ENCODE measurements at regions not wholly inside any gene's neighbourhood (a gene's known extent, or its start where the extent isn't known, plus 50 kb on each side); places are given as distances from the start of the nearest gene placed in this dataset.

- Histone ChIP-seq H3K4me1 (ENCODE audit: control insufficient read depth in 2 of 2, insufficient read depth in 2 of 2, low read length in 2 of 2) (no peaks in the 10 kb centered on the region), H3K27me3 (ENCODE audit: control insufficient read depth in 2 of 2, insufficient read depth in 2 of 2, low read length in 2 of 2) (no peaks in the 10 kb centered on the region), H3K36me3 (ENCODE audit: control insufficient read depth in 2 of 2, insufficient read depth in 2 of 2, low read length in 2 of 2) (no peaks in the 10 kb centered on the region), H3K27ac (ENCODE audit: low read depth in 2 of 2, low read length in 2 of 2) (no peak overlapping the region), H3K9me3 (ENCODE audit: control insufficient read depth in 2 of 2, low read length in 2 of 2) (no peaks in the 10 kb centered on the region), H3K9ac (ENCODE audit: low read depth in 1 of 2, low read length in 2 of 2) (no peak overlapping the region), H3K4me3 (ENCODE audit: low read length in 2 of 2) (no peak overlapping the region)
Observed at GRCh38 chr12:84696281-84696680, 216.3 kb downstream of the SLC6A15 start.

GRCh38 chr12:84694116-84694515 lies 218.5 kb downstream of the SLC6A15 start:
- no peak overlapping the region for H3K4me3 ChIP-seq (ENCODE audit: low read length in 2 of 2)
- no peak overlapping the region for H3K27ac ChIP-seq (ENCODE audit: low read depth in 2 of 2, low read length in 2 of 2)
- no peaks in the 10 kb centered on the region for H3K9me3 ChIP-seq (ENCODE audit: control insufficient read depth in 2 of 2, low read length in 2 of 2)
- H3K4me1 ChIP-seq (ENCODE audit: control insufficient read depth in 2 of 2, insufficient read depth in 2 of 2, low read length in 2 of 2), result no peaks in the 10 kb centered on the region
- no peak overlapping the region for H3K9ac ChIP-seq (ENCODE audit: low read depth in 1 of 2, low read length in 2 of 2)
- no peaks in the 10 kb centered on the region for H3K36me3 ChIP-seq (ENCODE audit: control insufficient read depth in 2 of 2, insufficient read depth in 2 of 2, low read length in 2 of 2)
- no peaks in the 10 kb centered on the region for H3K27me3 ChIP-seq (ENCODE audit: control insufficient read depth in 2 of 2, insufficient read depth in 2 of 2, low read length in 2 of 2)

GRCh38 chr12:84692071-84692470 lies 220.5 kb downstream of the SLC6A15 start:
- Histone ChIP-seq H3K4me1 (ENCODE audit: control insufficient read depth in 2 of 2, insufficient read depth in 2 of 2, low read length in 2 of 2) (no peaks in the 10 kb centered on the region), H3K27ac (ENCODE audit: low read depth in 2 of 2, low read length in 2 of 2) (no peak overlapping the region), H3K27me3 (ENCODE audit: control insufficient read depth in 2 of 2, insufficient read depth in 2 of 2, low read length in 2 of 2) (no peaks in the 10 kb centered on the region), H3K9me3 (ENCODE audit: control insufficient read depth in 2 of 2, low read length in 2 of 2) (no peaks in the 10 kb centered on the region), H3K36me3 (ENCODE audit: control insufficient read depth in 2 of 2, insufficient read depth in 2 of 2, low read length in 2 of 2) (no peaks in the 10 kb centered on the region), H3K4me3 (ENCODE audit: low read length in 2 of 2) (no peak overlapping the region), H3K9ac (ENCODE audit: low read depth in 1 of 2, low read length in 2 of 2) (no peak overlapping the region)

- Histone ChIP-seq H3K9ac (ENCODE audit: low read depth in 1 of 2, low read length in 2 of 2) (no peak overlapping the region), H3K27ac (ENCODE audit: low read depth in 2 of 2, low read length in 2 of 2) (no peak overlapping the region), H3K4me3 (ENCODE audit: low read length in 2 of 2) (no peak overlapping the region), H3K4me1 (ENCODE audit: control insufficient read depth in 2 of 2, insufficient read depth in 2 of 2, low read length in 2 of 2) (no peaks in the 10 kb centered on the region), H3K27me3 (ENCODE audit: control insufficient read depth in 2 of 2, insufficient read depth in 2 of 2, low read length in 2 of 2) (no peaks in the 10 kb centered on the region), H3K9me3 (ENCODE audit: control insufficient read depth in 2 of 2, low read length in 2 of 2) (no peaks in the 10 kb centered on the region), H3K36me3 (ENCODE audit: control insufficient read depth in 2 of 2, insufficient read depth in 2 of 2, low read length in 2 of 2) (no peaks in the 10 kb centered on the region)
Observed at GRCh38 chr12:84691266-84691665, 221.3 kb downstream of the SLC6A15 start.

- Histone ChIP-seq H3K9me3 (ENCODE audit: control insufficient read depth in 2 of 2, low read length in 2 of 2) (no peaks in the 10 kb centered on the region), H3K36me3 (ENCODE audit: control insufficient read depth in 2 of 2, insufficient read depth in 2 of 2, low read length in 2 of 2) (no peaks in the 10 kb centered on the region), H3K27ac (ENCODE audit: low read depth in 2 of 2, low read length in 2 of 2) (no peak overlapping the region), H3K9ac (ENCODE audit: low read depth in 1 of 2, low read length in 2 of 2) (no peak overlapping the region), H3K27me3 (ENCODE audit: control insufficient read depth in 2 of 2, insufficient read depth in 2 of 2, low read length in 2 of 2) (no peaks in the 10 kb centered on the region), H3K4me3 (ENCODE audit: low read length in 2 of 2) (no peak overlapping the region), H3K4me1 (ENCODE audit: control insufficient read depth in 2 of 2, insufficient read depth in 2 of 2, low read length in 2 of 2) (no peaks in the 10 kb centered on the region)
Observed at GRCh38 chr12:84689638-84690037, 223.0 kb downstream of the SLC6A15 start.

- H3K4me3 ChIP-seq (ENCODE audit: low read length in 2 of 2), result no peak overlapping the region
- H3K9ac ChIP-seq (ENCODE audit: low read depth in 1 of 2, low read length in 2 of 2), result no peak overlapping the region
- no peaks in the 10 kb centered on the region for H3K36me3 ChIP-seq (ENCODE audit: control insufficient read depth in 2 of 2, insufficient read depth in 2 of 2, low read length in 2 of 2)
- H3K27ac ChIP-seq (ENCODE audit: low read depth in 2 of 2, low read length in 2 of 2), result no peak overlapping the region
- no peaks in the 10 kb centered on the region for H3K9me3 ChIP-seq (ENCODE audit: control insufficient read depth in 2 of 2, low read length in 2 of 2)
- no peaks in the 10 kb centered on the region for H3K27me3 ChIP-seq (ENCODE audit: control insufficient read depth in 2 of 2, insufficient read depth in 2 of 2, low read length in 2 of 2)
- H3K4me1 ChIP-seq (ENCODE audit: control insufficient read depth in 2 of 2, insufficient read depth in 2 of 2, low read length in 2 of 2), result no peaks in the 10 kb centered on the region
Observed at GRCh38 chr12:84685379-84685778, 227.2 kb downstream of the SLC6A15 start.

GRCh38 chr12:84676787-84677186 lies 235.8 kb downstream of the SLC6A15 start:
- Histone ChIP-seq H3K9ac (ENCODE audit: low read depth in 1 of 2, low read length in 2 of 2) (no peak overlapping the region), H3K27ac (ENCODE audit: low read depth in 2 of 2, low read length in 2 of 2) (no peak overlapping the region), H3K9me3 (ENCODE audit: control insufficient read depth in 2 of 2, low read length in 2 of 2) (no peaks in the 10 kb centered on the region), H3K27me3 (ENCODE audit: control insufficient read depth in 2 of 2, insufficient read depth in 2 of 2, low read length in 2 of 2) (no peaks in the 10 kb centered on the region), H3K4me1 (ENCODE audit: control insufficient read depth in 2 of 2, insufficient read depth in 2 of 2, low read length in 2 of 2) (no peaks in the 10 kb centered on the region), H3K4me3 (ENCODE audit: low read length in 2 of 2) (no peak overlapping the region), H3K36me3 (ENCODE audit: control insufficient read depth in 2 of 2, insufficient read depth in 2 of 2, low read length in 2 of 2) (no peaks in the 10 kb centered on the region)

GRCh38 chr12:84661786-84662185 lies 250.8 kb downstream of the SLC6A15 start:
- H3K4me3 ChIP-seq (ENCODE audit: low read length in 2 of 2), result no peak overlapping the region
- no peak overlapping the region for H3K9ac ChIP-seq (ENCODE audit: low read depth in 1 of 2, low read length in 2 of 2)
- H3K9me3 ChIP-seq (ENCODE audit: control insufficient read depth in 2 of 2, low read length in 2 of 2), result no peaks in the 10 kb centered on the region
- H3K4me1 ChIP-seq (ENCODE audit: control insufficient read depth in 2 of 2, insufficient read depth in 2 of 2, low read length in 2 of 2), result no peaks in the 10 kb centered on the region
- no peaks in the 10 kb centered on the region for H3K27me3 ChIP-seq (ENCODE audit: control insufficient read depth in 2 of 2, insufficient read depth in 2 of 2, low read length in 2 of 2)
- H3K27ac ChIP-seq (ENCODE audit: low read depth in 2 of 2, low read length in 2 of 2), result no peak overlapping the region
- no peaks in the 10 kb centered on the region for H3K36me3 ChIP-seq (ENCODE audit: control insufficient read depth in 2 of 2, insufficient read depth in 2 of 2, low read length in 2 of 2)

GRCh38 chr12:84660139-84660538 lies 252.5 kb downstream of the SLC6A15 start:
- Histone ChIP-seq H3K27ac (ENCODE audit: low read depth in 2 of 2, low read length in 2 of 2) (no peak overlapping the region), H3K4me3 (ENCODE audit: low read length in 2 of 2) (no peak overlapping the region), H3K9me3 (ENCODE audit: control insufficient read depth in 2 of 2, low read length in 2 of 2) (no peaks in the 10 kb centered on the region), H3K4me1 (ENCODE audit: control insufficient read depth in 2 of 2, insufficient read depth in 2 of 2, low read length in 2 of 2) (no peaks in the 10 kb centered on the region), H3K36me3 (ENCODE audit: control insufficient read depth in 2 of 2, insufficient read depth in 2 of 2, low read length in 2 of 2) (no peaks in the 10 kb centered on the region), H3K9ac (ENCODE audit: low read depth in 1 of 2, low read length in 2 of 2) (no peak overlapping the region), H3K27me3 (ENCODE audit: control insufficient read depth in 2 of 2, insufficient read depth in 2 of 2, low read length in 2 of 2) (no peaks in the 10 kb centered on the region)

GRCh38 chr12:84658877-84659276 lies 253.7 kb downstream of the SLC6A15 start:
- Histone ChIP-seq H3K4me3 (ENCODE audit: low read length in 2 of 2) (no peak overlapping the region), H3K9me3 (ENCODE audit: control insufficient read depth in 2 of 2, low read length in 2 of 2) (no peaks in the 10 kb centered on the region), H3K27me3 (ENCODE audit: control insufficient read depth in 2 of 2, insufficient read depth in 2 of 2, low read length in 2 of 2) (no peaks in the 10 kb centered on the region), H3K4me1 (ENCODE audit: control insufficient read depth in 2 of 2, insufficient read depth in 2 of 2, low read length in 2 of 2) (no peaks in the 10 kb centered on the region), H3K9ac (ENCODE audit: low read depth in 1 of 2, low read length in 2 of 2) (no peak overlapping the region), H3K36me3 (ENCODE audit: control insufficient read depth in 2 of 2, insufficient read depth in 2 of 2, low read length in 2 of 2) (no peaks in the 10 kb centered on the region), H3K27ac (ENCODE audit: low read depth in 2 of 2, low read length in 2 of 2) (no peak overlapping the region)

- no peaks in the 10 kb centered on the region for H3K36me3 ChIP-seq (ENCODE audit: control insufficient read depth in 2 of 2, insufficient read depth in 2 of 2, low read length in 2 of 2)
- H3K9me3 ChIP-seq (ENCODE audit: control insufficient read depth in 2 of 2, low read length in 2 of 2), result no peaks in the 10 kb centered on the region
- H3K27me3 ChIP-seq (ENCODE audit: control insufficient read depth in 2 of 2, insufficient read depth in 2 of 2, low read length in 2 of 2), result no peaks in the 10 kb centered on the region
- no peak overlapping the region for H3K4me3 ChIP-seq (ENCODE audit: low read length in 2 of 2)
- H3K27ac ChIP-seq (ENCODE audit: low read depth in 2 of 2, low read length in 2 of 2), result no peak overlapping the region
- no peaks in the 10 kb centered on the region for H3K4me1 ChIP-seq (ENCODE audit: control insufficient read depth in 2 of 2, insufficient read depth in 2 of 2, low read length in 2 of 2)
- H3K9ac ChIP-seq (ENCODE audit: low read depth in 1 of 2, low read length in 2 of 2), result no peak overlapping the region
Observed at GRCh38 chr12:84656705-84657104, 255.9 kb downstream of the SLC6A15 start.
